DND-41 (cell line): ENCODE measurements at regions not wholly inside any gene's neighbourhood (a gene's known extent, or its start where the extent isn't known, plus 50 kb on each side); places are given as distances from the start of the nearest gene placed in this dataset.
"Not testable (repeated sequence)": the region's sequence is repeated elsewhere in the genome, so short reads cannot be mapped to it uniquely, and the experiment has no call there.

ENCODE experiments used
- ATAC-seq: fragments of 200-7000 bp; cut with Tn5 transposase; 3 replicates; pipeline ENCODE4 v1.9.1; 2021; ENCODE audit warnings: low read depth; ENCODE audit not compliant: insufficient read depth
- DNase-seq: peaks from one replicate; pipeline ENCODE4 v3.0.0-alpha.2; 2020
- H2AFZ ChIP-seq: 2 replicates; pipeline ENCODE4 v1.6.0; 2012; ENCODE audit warnings: low read depth, low read length
- H3K27ac ChIP-seq: 2 replicates; pipeline ENCODE4 v1.5.1; 2012; ENCODE audit warnings: low read length, inconsistent platforms
- H3K27me3 ChIP-seq: fragments of 200-600 bp; sonication (generic); 2 replicates; pipeline ENCODE4 v1.6.0; 2012; ENCODE audit warnings: low read length, mild to moderate bottlenecking, inconsistent platforms; ENCODE audit not compliant: insufficient read depth, poor library complexity
- H3K36me3 ChIP-seq: 2 replicates; pipeline ENCODE4 v1.5.1; 2012; ENCODE audit warnings: low read length, inconsistent platforms; ENCODE audit not compliant: insufficient read depth
- H3K4me1 ChIP-seq: 2 replicates; pipeline ENCODE4 v1.5.1; 2012; ENCODE audit warnings: mild to moderate bottlenecking, low read length; ENCODE audit not compliant: insufficient read depth
- H3K4me2 ChIP-seq: 2 replicates; pipeline ENCODE4 v1.6.0; 2012; ENCODE audit warnings: mild to moderate bottlenecking, moderate library complexity, low read length, inconsistent platforms; ENCODE audit not compliant: insufficient read depth
- H3K4me3 ChIP-seq, 2 experiments: fragments of 200-600 bp in 1 of 2; shearing (Covaris generic) in 1 of 2; 2 replicates each; pipeline ENCODE4 v1.5.1; 2012 to 2016; ENCODE audit warnings: inconsistent platforms in 2 of 2, low read length in 2 of 2, mild to moderate bottlenecking in 2 of 2, low read depth in 1 of 2, moderate library complexity in 1 of 2
- H3K79me2 ChIP-seq: 2 replicates; pipeline ENCODE4 v1.6.0; 2012; ENCODE audit warnings: low read length, inconsistent platforms; ENCODE audit not compliant: insufficient read depth
- H3K9ac ChIP-seq: 2 replicates; pipeline ENCODE4 v1.6.0; 2012; ENCODE audit warnings: low read depth, mild to moderate bottlenecking, inconsistent platforms, low read length, moderate library complexity
- H3K9me3 ChIP-seq: 2 replicates; pipeline ENCODE4 v1.5.1; 2012; ENCODE audit warnings: low read length, moderate library complexity, mild to moderate bottlenecking, inconsistent platforms; ENCODE audit not compliant: insufficient read depth, severe bottlenecking
- H4K20me1 ChIP-seq: 2 replicates; pipeline ENCODE4 v1.6.0; 2012; ENCODE audit warnings: low read length; ENCODE audit not compliant: insufficient read depth
- EZH2 ChIP-seq: IDR thresholded peaks from 3 replicates; pipeline ENCODE4 v1.6.1; 2012; ENCODE audit warnings: borderline replicate concordance, low read depth, mild to moderate bottlenecking, moderate library complexity, low read length, inconsistent platforms; ENCODE audit not compliant: severe bottlenecking
- TF ChIP-seq, protein P1 (sequence below): IDR thresholded peaks from 2 replicates; pipeline ENCODE4 v1.5.1; 2012; ENCODE audit warnings: borderline replicate concordance, low read length, moderate library complexity, mild to moderate bottlenecking; ENCODE audit not compliant: poor library complexity, severe bottlenecking; ENCODE audit errors: extremely low read depth

DNA sequence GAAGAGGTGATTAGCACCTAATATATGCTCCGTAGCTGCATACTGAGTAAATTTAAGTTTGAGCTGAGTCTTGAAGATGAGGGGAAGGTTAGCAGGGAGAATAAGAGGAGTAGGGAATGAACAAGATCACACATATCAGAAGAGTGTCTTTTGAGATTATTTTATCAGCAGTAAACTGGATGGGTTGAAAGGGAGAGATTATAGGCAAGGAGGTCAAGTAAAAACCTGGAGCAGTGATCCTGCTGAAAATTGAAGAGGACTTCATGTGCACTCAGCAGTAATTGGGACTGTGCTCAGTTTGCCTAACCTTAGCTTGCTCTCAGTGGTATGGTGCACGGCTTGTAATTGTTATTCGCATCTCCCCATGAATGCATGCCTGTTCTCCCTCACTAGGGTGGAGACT, 79.5 kb upstream of the PICALM start:
- no peak overlapping the region for H3K4me2 ChIP-seq
- TF ChIP-seq EZH2, result no peak
- TF ChIP-seq, protein P1, sequence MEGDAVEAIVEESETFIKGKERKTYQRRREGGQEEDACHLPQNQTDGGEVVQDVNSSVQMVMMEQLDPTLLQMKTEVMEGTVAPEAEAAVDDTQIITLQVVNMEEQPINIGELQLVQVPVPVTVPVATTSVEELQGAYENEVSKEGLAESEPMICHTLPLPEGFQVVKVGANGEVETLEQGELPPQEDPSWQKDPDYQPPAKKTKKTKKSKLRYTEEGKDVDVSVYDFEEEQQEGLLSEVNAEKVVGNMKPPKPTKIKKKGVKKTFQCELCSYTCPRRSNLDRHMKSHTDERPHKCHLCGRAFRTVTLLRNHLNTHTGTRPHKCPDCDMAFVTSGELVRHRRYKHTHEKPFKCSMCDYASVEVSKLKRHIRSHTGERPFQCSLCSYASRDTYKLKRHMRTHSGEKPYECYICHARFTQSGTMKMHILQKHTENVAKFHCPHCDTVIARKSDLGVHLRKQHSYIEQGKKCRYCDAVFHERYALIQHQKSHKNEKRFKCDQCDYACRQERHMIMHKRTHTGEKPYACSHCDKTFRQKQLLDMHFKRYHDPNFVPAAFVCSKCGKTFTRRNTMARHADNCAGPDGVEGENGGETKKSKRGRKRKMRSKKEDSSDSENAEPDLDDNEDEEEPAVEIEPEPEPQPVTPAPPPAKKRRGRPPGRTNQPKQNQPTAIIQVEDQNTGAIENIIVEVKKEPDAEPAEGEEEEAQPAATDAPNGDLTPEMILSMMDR, result no peak
- H3K36me3 ChIP-seq, result no peaks in the 10 kb centered on the region
- H3K79me2 ChIP-seq, result no peaks in the 10 kb centered on the region
- H2AFZ ChIP-seq, result no peak overlapping the region
- H3K27me3 ChIP-seq, result peaks cover 7% of the 10 kb centered on the region
- H3K9ac ChIP-seq, result no peak overlapping the region
- ATAC-seq, result no peak
- no peaks in the 10 kb centered on the region for H4K20me1 ChIP-seq
- peaks cover 21% of the 10 kb centered on the region for H3K4me1 ChIP-seq
- no peaks in the 10 kb centered on the region for H3K9me3 ChIP-seq
- no peak overlapping the region for H3K4me3 ChIP-seq
- H3K27ac ChIP-seq, result no peak overlapping the region
- no peak for DNase-seq

DNA sequence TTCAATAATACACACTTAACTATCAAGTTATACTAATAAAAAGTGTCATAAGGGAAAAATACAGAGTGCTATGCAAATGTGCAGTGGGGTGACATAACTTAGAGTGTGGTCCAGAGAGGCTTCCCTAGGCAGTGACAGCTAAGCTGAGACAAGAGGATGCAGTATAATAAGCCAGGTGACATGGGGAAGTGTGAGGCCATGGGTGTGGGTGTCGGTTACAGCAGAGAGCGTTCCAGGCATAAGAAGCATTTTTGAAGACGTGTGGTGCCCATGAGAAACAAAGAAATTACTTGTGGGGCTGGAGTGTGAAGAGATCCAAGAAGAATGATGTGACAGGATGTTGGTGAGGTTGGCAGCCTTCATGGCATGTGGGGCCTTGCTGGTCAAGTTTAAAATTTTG, 78.1 kb upstream of the PICALM start:
- H3K9me3 ChIP-seq, result no peaks in the 10 kb centered on the region
- DNase-seq (no peak), ATAC-seq (no peak)
- no peak overlapping the region for H3K4me2 ChIP-seq
- H3K36me3 ChIP-seq, result no peaks in the 10 kb centered on the region
- peaks cover 15% of the 10 kb centered on the region for H3K4me1 ChIP-seq
- H3K4me3 ChIP-seq, result no peak overlapping the region
- no peaks in the 10 kb centered on the region for H4K20me1 ChIP-seq
- peaks cover 2% of the 10 kb centered on the region for H3K27me3 ChIP-seq
- no peak overlapping the region for H3K27ac ChIP-seq
- H2AFZ ChIP-seq, result no peak overlapping the region
- no peaks in the 10 kb centered on the region for H3K79me2 ChIP-seq
- no peak overlapping the region for H3K9ac ChIP-seq
- TF ChIP-seq, protein P1, result no peak
- no peak for TF ChIP-seq EZH2

- Histone ChIP-seq H3K79me2 (no peaks in the 10 kb centered on the region), H3K9ac (no peak overlapping the region), H3K36me3 (no peaks in the 10 kb centered on the region), H3K27ac (no peak overlapping the region), H4K20me1 (no peaks in the 10 kb centered on the region), H3K9me3 (no peaks in the 10 kb centered on the region), H2AFZ (no peak overlapping the region), H3K4me1 (peaks cover under 1% of the 10 kb centered on the region; the same call in 1 of the 2 replicates), H3K4me3 (no peak overlapping the region), H3K4me2 (no peak overlapping the region), H3K27me3 (no peaks in the 10 kb centered on the region)
- no peak for DNase-seq
- TF ChIP-seq, protein P1, result no peak
- TF ChIP-seq EZH2, result no peak
- no peak for ATAC-seq
Observed at GRCh38 chr11:86145439-86146156, 76.7 kb upstream of the PICALM start.

DNA sequence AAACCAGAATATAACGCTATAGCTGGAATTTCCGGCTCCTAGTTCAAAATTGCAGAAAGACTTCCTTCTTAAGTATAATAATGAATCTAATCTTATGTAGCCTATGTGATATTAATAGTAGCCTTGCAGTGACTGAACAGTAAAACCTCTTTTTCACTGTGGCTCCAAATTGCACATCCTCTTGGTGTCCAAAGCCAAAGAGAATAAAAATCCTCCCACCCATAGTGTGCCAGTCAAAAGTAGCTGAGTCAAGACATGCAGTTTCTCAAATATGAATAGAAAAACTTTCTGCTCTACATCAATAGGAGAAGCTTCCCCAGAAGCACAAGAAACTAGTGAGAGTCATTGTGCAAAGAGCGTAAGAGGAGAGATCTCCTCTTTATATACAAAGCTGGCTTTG, 76.0 kb upstream of the PICALM start:
- DNase-seq (no peak), ATAC-seq (no peak)
- H3K9ac ChIP-seq, result no peak overlapping the region
- no peak overlapping the region for H2AFZ ChIP-seq
- no peaks in the 10 kb centered on the region for H3K4me1 ChIP-seq
- H3K27ac ChIP-seq, result no peak overlapping the region
- H3K9me3 ChIP-seq, result no peaks in the 10 kb centered on the region
- H4K20me1 ChIP-seq, result no peaks in the 10 kb centered on the region
- H3K36me3 ChIP-seq, result no peaks in the 10 kb centered on the region
- H3K27me3 ChIP-seq, result no peaks in the 10 kb centered on the region
- no peaks in the 10 kb centered on the region for H3K79me2 ChIP-seq
- H3K4me3 ChIP-seq, result no peak overlapping the region
- no peak overlapping the region for H3K4me2 ChIP-seq
- TF ChIP-seq EZH2, result no peak
- TF ChIP-seq, protein P1, result no peak

DNA sequence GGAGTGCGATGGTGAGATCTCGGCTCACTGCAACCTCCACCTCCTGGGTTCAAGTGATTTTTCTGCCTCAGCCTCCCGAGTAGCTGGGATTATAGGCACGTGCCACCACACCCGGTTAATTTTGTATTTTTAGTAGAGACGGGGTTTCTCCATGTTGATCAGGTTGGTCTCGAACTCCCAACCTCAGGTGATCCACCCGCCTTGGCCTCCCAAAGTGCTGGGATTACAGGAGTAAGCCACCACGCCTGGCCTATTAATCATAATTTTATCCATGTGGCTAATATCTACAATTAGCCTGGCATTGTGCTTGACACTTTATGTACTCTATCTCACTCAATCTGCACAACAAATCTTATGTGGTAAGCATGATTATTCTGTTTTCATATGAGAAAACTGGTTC, 75.2 kb upstream of the PICALM start:
- H3K4me3 ChIP-seq, H3K4me1 ChIP-seq, H2AFZ ChIP-seq, H3K27ac ChIP-seq, H3K27me3 ChIP-seq, H3K9me3 ChIP-seq, ATAC-seq, H3K4me2 ChIP-seq, H3K79me2 ChIP-seq, H3K36me3 ChIP-seq, DNase-seq, H3K9ac ChIP-seq, H4K20me1 ChIP-seq: not testable (repeated sequence)
